ENCODE measurements at regions not wholly inside any gene's neighbourhood (a gene's known extent, or its start where the extent isn't known, plus 50 kb on each side); places are given as distances from the start of the nearest gene placed in this dataset.

DNA sequence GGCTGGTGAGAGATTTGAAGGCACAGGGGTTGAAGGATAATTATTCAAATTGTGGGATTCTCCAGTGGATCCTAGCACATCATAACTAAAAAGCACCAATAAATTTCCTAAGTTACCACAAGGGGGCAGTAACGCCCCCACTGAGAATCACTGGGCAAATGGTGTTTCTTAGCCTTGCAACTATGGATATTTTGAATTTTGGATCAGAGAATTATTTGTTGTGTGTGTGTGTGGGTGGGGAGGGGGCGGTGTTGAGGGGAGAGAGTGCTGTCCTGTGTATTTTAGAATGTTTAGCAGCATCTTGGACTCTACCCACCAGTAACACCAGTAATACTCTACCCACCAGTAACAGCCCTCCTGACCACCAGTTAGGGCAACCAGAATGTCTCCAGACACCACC is 63.3 kb upstream of the PRKG1 start:
- peak; percentile 75 for FAIRE-seq
- Histone ChIP-seq H3K27me3 (replicated peaks in 1 of 4; ENCODE audit: control insufficient read depth in 3 of 4, extremely low read depth in 1 of 4, insufficient read depth in 3 of 4, low read length in 3 of 4) (no peaks in the 10 kb centered on the region), H3K4me3 (ENCODE audit: extremely low read depth in 1 of 4, insufficient read depth in 2 of 4, low read depth in 3 of 4, low read length in 4 of 4) (no peak overlapping the region), H2AFZ (ENCODE audit: low read length) (no peak overlapping the region), H4K5ac (ENCODE audit: insufficient read length, low read depth, low read length) (no peak overlapping the region), H3K4ac (replicated peaks; ENCODE audit: insufficient read length, low read depth, low read length) (no peak overlapping the region), H3K27ac (ENCODE audit: low read depth, low read length) (no peak overlapping the region), H2BK15ac (ENCODE audit: low read length) (no peak overlapping the region), H2BK20ac (ENCODE audit: low read length) (no peak overlapping the region), H3K79me1 (ENCODE audit: low read depth, low read length) (no peaks in the 10 kb centered on the region), H4K91ac (replicated peaks; ENCODE audit: insufficient read length, low read length) (no peak overlapping the region), H4K8ac (ENCODE audit: extremely low read depth, insufficient read depth, low read length) (no peak overlapping the region), H3K9ac (replicated peaks in 1 of 4; ENCODE audit: extremely low read depth in 1 of 4, low read depth in 3 of 4, low read length in 3 of 4) (no peak overlapping the region), H2BK120ac (replicated peaks; ENCODE audit: low read depth, low read length) (no peak overlapping the region), H2BK5ac (ENCODE audit: low read depth, low read length) (no peak overlapping the region), H2AK5ac (ENCODE audit: low read depth, low read length) (no peak overlapping the region), H3K36me3 (ENCODE audit: control insufficient read depth in 2 of 4, insufficient read depth in 4 of 4, low read length in 3 of 4) (no peaks in the 10 kb centered on the region), H3K56ac (replicated peaks; ENCODE audit: insufficient read length, low read depth, low read length) (no peak overlapping the region), H3K18ac (ENCODE audit: extremely low read depth, low read length) (no peak overlapping the region), H2BK12ac (ENCODE audit: low read depth, low read length) (no peak overlapping the region), H3K23me2 (ENCODE audit: low read depth, low read length) (no peaks in the 10 kb centered on the region), H3K9me3 (ENCODE audit: insufficient read depth in 2 of 2, low read depth in 1 of 2, low read length in 1 of 2) (no peaks in the 10 kb centered on the region), H4K20me1 (replicated peaks in 1 of 2; ENCODE audit: control insufficient read depth in 1 of 2, insufficient read depth in 2 of 2, low read length in 2 of 2) (no peaks in the 10 kb centered on the region), H3K4me1 (replicated peaks in 1 of 4; ENCODE audit: control insufficient read depth in 3 of 4, insufficient read depth in 4 of 4, low read length in 3 of 4) (peaks cover 0 to under 1% (median under 1%) of the 10 kb centered on the region in 4 experiments; a peak in 1 of 7 replicates), H3K79me2 (ENCODE audit: control insufficient read depth in 1 of 2, insufficient read depth in 2 of 2, low read length in 2 of 2) (no peaks in the 10 kb centered on the region), H3K14ac (ENCODE audit: insufficient read length) (no peak overlapping the region), H3K23ac (ENCODE audit: insufficient read length) (no peak overlapping the region), H3K4me2 (ENCODE audit: insufficient read depth in 1 of 2, low read depth in 2 of 2, low read length in 2 of 2) (no peak overlapping the region)
- DNase-seq (ENCODE audit: low read depth in 1 of 2, low spot score in 2 of 2) = no peak
- CTCF ChIA-PET (ENCODE audit: partially characterized antibody) = interaction anchor here (0.9 kb wide), 1 partner anchor 18 kb away, joined by 3 read pairs; no protein-coding TSS in a partner anchor
- POLR2A ChIA-PET (ENCODE audit: partially characterized antibody) = no interaction called here
- WGBS, 2 experiments (ENCODE audit: extremely low coverage in 1 of 2, insufficient coverage in 1 of 2, insufficient read length in 1 of 2, insufficient replicate concordance in 2 of 2, low coverage in 1 of 2, low lambda C conversion rate in 2 of 2, missing lambda C conversion rate in 1 of 2) = 0% methylated on average over 2 of the region's 2 CpGs; no CpG with 5 or more reads in 1 of the 2 experiments
- TF ChIP-seq HDAC2 (IDR thresholded peaks at IDR 0.05; ENCODE audit: borderline replicate concordance in 1 of 2, low read depth in 2 of 2, low read length in 2 of 2) (no peak), TCF12 (IDR thresholded peaks at IDR 0.05; ENCODE audit: low read depth, low read length) (no peak), JUN (IDR thresholded peaks at IDR 0.05; ENCODE audit: low read depth, low read length) (no peak), CHD2 (IDR thresholded peaks at IDR 0.05; ENCODE audit: low read length) (no peak), TAF1 (IDR thresholded peaks at IDR 0.05; ENCODE audit: low read depth, low read length) (no peak), SAP30 (IDR thresholded peaks at IDR 0.05; ENCODE audit: insufficient read depth, insufficient replicate concordance, low read length) (no peak), SIX5 (IDR thresholded peaks at IDR 0.05; ENCODE audit: low read depth, low read length) (no peak), RAD21 (IDR thresholded peaks at IDR 0.05 in 1 of 2, conservative IDR thresholded peaks at IDR 0.05 in 1 of 2; ENCODE audit: low read depth in 2 of 2, low read length in 2 of 2) (peak; percentile 72 to 80), CTBP2 (IDR thresholded peaks at IDR 0.05; ENCODE audit: borderline replicate concordance, insufficient read depth, insufficient read length, low read length) (no peak), FOSL1 (IDR thresholded peaks at IDR 0.05; ENCODE audit: insufficient read depth, low read depth, low read length) (no peak), SIN3A (conservative IDR thresholded peaks at IDR 0.05 in 1 of 2, IDR thresholded peaks at IDR 0.05 in 1 of 2; ENCODE audit: low read depth in 1 of 2, low read length in 2 of 2) (no peak), MAFK (IDR thresholded peaks at IDR 0.05; ENCODE audit: low read depth, low read length) (no peak), POU5F1 (IDR thresholded peaks at IDR 0.05; ENCODE audit: low read depth, low read length) (no peak)

Measured in H1 (cell line).